Endothelial cell (in vitro differentiated cells): ENCODE measurements at regions not wholly inside any gene's neighbourhood (a gene's known extent, or its start where the extent isn't known, plus 50 kb on each side); places are given as distances from the start of the nearest gene placed in this dataset.

Experiments
- DNase-seq: peaks from one replicate; pipeline ENCODE4 v3.0.0; 2021; ENCODE audit warnings: low spot score
- H3K27ac Mint-ChIP-seq: one replicate; pipeline ENCODE4 v1.8.0; 2021; ENCODE audit warnings: mixed read lengths, inconsistent platforms; ENCODE audit not compliant: unreplicated experiment
- H3K27me3 Mint-ChIP-seq: one replicate; pipeline ENCODE4 v1.8.0; 2021; ENCODE audit warnings: mild to moderate bottlenecking, moderate library complexity, mixed read lengths, inconsistent platforms; ENCODE audit not compliant: unreplicated experiment
- H3K36me3 Mint-ChIP-seq: one replicate; pipeline ENCODE4 v1.8.0; 2021; ENCODE audit warnings: mild to moderate bottlenecking, low read depth, mixed read lengths, inconsistent platforms; ENCODE audit not compliant: unreplicated experiment
- H3K4me1 Mint-ChIP-seq: one replicate; pipeline ENCODE4 v1.8.0; 2021; ENCODE audit warnings: mild to moderate bottlenecking, mixed read lengths, inconsistent platforms; ENCODE audit not compliant: unreplicated experiment
- H3K4me3 Mint-ChIP-seq: one replicate; pipeline ENCODE4 v1.8.0; 2021; ENCODE audit warnings: mild to moderate bottlenecking, mixed read lengths, inconsistent platforms; ENCODE audit not compliant: unreplicated experiment
- H3K9me3 Mint-ChIP-seq: one replicate; pipeline ENCODE4 v1.8.0; 2021; ENCODE audit warnings: mixed read lengths, inconsistent platforms; ENCODE audit not compliant: unreplicated experiment
- CTCF ChIP-seq: fragments of 200-600 bp; sonication (generic); IDR thresholded peaks from one replicate; pipeline ENCODE4 v1.5.0; 2021; ENCODE audit warnings: antibody characterized with exemption; ENCODE audit not compliant: unreplicated experiment

GRCh38 chr11:133708547-133709051, 136.7 kb downstream of the SPATA19 start:
- no peak for DNase-seq
- peaks cover 4% of the 10 kb centered on the region for H3K27me3 Mint-ChIP-seq

GRCh38 chr11:133706925-133707794, 138.2 kb downstream of the SPATA19 start:
- Mint-ChIP-seq H3K27me3 (peaks cover 4% of the 10 kb centered on the region), H3K4me3 (no peak overlapping the region), H3K9me3 (no peaks in the 10 kb centered on the region), H3K27ac (no peak overlapping the region), H3K4me1 (no peaks in the 10 kb centered on the region), H3K36me3 (no peaks in the 10 kb centered on the region)
- DNase-seq = no peak
- no peak for TF ChIP-seq CTCF

More at GRCh38 chr11:133708547-133709051, 136.7 kb downstream of the SPATA19 start:
- Mint-ChIP-seq H3K4me3 (no peak overlapping the region), H3K4me1 (no peaks in the 10 kb centered on the region), H3K36me3 (no peaks in the 10 kb centered on the region), H3K9me3 (no peaks in the 10 kb centered on the region), H3K27ac (no peak overlapping the region)
- TF ChIP-seq CTCF = no peak

GRCh38 chr11:133705873-133706272, 139.4 kb downstream of the SPATA19 start:
- Mint-ChIP-seq H3K9me3 (no peaks in the 10 kb centered on the region), H3K27me3 (peaks cover 4% of the 10 kb centered on the region)
- TF ChIP-seq CTCF = no peak

GRCh38 chr11:133705074-133705648, 140.2 kb downstream of the SPATA19 start:
- H3K4me1 Mint-ChIP-seq = no peaks in the 10 kb centered on the region
- no peaks in the 10 kb centered on the region for H3K36me3 Mint-ChIP-seq
- no peaks in the 10 kb centered on the region for H3K9me3 Mint-ChIP-seq
- peaks cover 4% of the 10 kb centered on the region for H3K27me3 Mint-ChIP-seq
- DNase-seq = no peak
- no peak overlapping the region for H3K27ac Mint-ChIP-seq
- no peak for TF ChIP-seq CTCF
- no peak overlapping the region for H3K4me3 Mint-ChIP-seq

More at GRCh38 chr11:133705873-133706272, 139.4 kb downstream of the SPATA19 start:
- no peak overlapping the region for H3K27ac Mint-ChIP-seq
- no peaks in the 10 kb centered on the region for H3K36me3 Mint-ChIP-seq
- no peaks in the 10 kb centered on the region for H3K4me1 Mint-ChIP-seq
- DNase-seq = no peak
- H3K4me3 Mint-ChIP-seq = no peak overlapping the region

- Mint-ChIP-seq H3K4me3 (no peak overlapping the region), H3K27ac (no peak overlapping the region), H3K36me3 (no peaks in the 10 kb centered on the region), H3K9me3 (no peaks in the 10 kb centered on the region), H3K27me3 (no peaks in the 10 kb centered on the region), H3K4me1 (no peaks in the 10 kb centered on the region)
- TF ChIP-seq CTCF = no peak
- DNase-seq = no peak
Measured at GRCh38 chr11:133699071-133699470, 146.2 kb downstream of the SPATA19 start.
